GM12872 (cell line): ENCODE measurements at regions not wholly inside any gene's neighbourhood (a gene's known extent, or its start where the extent isn't known, plus 50 kb on each side); places are given as distances from the start of the nearest gene placed in this dataset.

Experiments
- TF ChIP-seq, protein P1 (sequence below): IDR thresholded peaks from 3 replicates; pipeline ENCODE4 v1.5.1; 2011; ENCODE audit warnings: low read depth, mild to moderate bottlenecking, low read length, moderate library complexity; ENCODE audit not compliant: insufficient read depth

DNA sequence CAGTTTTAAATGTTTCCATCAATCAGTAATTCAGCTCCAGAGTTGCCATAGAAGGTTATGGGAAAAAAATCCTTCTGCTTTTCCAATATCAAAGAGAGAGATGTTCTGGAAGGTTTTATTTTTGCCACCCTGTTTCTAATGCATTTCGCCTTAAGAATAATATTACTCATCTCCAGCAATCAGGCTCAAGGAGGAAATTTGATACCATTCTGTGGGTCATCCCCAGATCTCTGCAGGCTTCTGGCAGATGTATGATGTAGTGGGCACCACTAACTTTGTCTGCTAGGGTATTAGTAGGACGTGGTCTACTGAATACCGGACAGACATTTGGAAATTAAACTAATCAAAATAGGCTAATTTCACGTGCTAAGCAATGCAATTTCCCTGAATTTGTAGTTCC, 645.4 kb upstream of the TENM3 start:
- TF ChIP-seq, protein P1, sequence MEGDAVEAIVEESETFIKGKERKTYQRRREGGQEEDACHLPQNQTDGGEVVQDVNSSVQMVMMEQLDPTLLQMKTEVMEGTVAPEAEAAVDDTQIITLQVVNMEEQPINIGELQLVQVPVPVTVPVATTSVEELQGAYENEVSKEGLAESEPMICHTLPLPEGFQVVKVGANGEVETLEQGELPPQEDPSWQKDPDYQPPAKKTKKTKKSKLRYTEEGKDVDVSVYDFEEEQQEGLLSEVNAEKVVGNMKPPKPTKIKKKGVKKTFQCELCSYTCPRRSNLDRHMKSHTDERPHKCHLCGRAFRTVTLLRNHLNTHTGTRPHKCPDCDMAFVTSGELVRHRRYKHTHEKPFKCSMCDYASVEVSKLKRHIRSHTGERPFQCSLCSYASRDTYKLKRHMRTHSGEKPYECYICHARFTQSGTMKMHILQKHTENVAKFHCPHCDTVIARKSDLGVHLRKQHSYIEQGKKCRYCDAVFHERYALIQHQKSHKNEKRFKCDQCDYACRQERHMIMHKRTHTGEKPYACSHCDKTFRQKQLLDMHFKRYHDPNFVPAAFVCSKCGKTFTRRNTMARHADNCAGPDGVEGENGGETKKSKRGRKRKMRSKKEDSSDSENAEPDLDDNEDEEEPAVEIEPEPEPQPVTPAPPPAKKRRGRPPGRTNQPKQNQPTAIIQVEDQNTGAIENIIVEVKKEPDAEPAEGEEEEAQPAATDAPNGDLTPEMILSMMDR: no peak

DNA sequence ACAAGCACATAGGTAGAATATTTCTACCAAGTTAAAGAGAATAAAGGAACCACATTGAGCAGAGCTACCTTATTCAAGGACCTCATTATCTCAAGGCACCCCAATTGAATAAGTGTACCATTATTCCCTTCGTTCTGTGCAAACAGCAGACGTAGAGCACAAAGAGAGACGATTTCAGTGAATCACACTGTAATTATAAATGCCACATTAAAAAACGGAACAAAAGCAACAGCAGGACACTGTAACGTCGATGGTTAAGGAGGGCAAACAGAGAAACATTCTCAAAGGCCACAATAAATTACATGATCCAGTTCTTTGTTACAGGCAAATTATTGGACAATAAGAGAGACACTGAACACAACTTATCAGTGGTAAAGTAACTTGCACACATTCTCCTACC, 644.1 kb upstream of the TENM3 start:
- TF ChIP-seq, protein P1: no peak

DNA sequence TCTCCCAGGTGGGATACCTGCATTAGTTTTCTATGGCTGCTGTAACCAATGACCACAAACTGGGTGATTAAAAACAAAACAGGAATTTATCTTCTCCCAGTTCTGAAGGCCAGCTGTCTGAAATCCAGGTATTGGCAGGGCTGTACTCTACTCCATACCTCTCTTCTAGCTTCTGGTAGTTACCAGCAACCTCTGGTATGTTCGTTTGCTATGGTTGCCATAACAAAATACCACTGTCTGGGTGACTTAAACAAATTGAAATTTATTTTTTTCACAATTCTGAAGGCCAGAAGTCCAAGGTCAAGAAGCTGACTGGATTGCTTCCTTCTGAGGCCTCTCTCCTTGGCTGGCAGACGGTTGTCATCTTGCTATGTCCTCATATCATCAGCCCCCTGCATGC, 642.1 kb upstream of the TENM3 start:
- TF ChIP-seq, protein P1: no peak

DNA sequence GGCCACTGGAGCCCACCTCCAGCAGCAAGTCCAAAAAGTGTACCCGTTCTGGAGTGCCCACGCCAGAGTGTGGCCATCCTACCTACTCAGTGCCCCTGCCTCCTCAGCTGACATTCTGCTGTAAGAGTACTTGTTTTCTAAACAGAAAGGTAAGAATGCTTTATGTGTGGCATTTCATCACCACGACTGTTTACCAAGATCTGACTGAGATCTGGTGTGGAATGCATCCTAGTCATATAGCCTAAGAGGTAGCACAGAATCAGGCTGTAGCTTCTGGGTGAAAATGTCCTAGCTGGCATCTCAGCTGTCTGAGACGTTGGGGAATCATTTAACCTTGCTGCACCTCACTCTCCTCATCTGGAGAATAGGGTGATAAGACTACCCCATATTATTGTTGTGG, 638.7 kb upstream of the TENM3 start:
- TF ChIP-seq, protein P1: no peak

DNA sequence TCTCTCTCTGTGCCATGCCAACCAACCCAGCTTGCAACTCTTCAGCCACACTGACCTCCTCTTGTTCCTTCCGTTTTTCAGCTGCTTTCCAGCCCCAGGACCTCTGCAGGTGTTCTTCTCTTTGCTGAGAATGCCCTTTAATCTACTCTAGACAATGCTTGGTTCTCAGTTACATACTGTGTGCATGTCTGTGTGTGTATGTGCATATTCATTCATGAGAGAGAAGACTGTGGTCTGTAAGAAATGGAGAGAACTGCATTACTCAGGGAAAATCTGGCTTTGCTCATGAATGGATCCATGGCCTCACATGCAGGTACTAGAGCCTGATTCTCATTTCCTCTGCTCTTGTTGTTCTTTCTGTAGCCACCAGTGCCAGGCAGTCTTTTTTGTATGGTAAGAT, 636.9 kb upstream of the TENM3 start:
- TF ChIP-seq, protein P1: no peak

DNA sequence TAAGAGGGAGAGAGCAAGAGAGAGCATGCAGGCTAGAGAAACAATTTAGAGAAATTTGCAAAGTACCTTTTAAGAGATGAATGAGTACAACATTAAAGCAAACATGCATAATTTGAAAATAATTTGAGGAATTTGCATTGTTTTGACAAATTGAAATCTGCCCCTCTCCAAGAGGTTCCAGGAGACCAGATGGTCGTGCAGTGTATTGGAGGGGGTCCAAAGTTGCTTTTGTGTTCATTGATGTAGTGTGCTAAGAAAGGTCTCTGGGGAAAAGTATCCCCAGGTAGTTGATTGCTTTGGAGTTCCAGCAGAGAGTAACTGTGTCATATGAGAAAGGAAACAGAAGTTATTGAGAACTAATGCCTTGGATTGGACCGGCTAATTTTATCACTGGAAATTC, 635.0 kb upstream of the TENM3 start:
- TF ChIP-seq, protein P1: no peak

DNA sequence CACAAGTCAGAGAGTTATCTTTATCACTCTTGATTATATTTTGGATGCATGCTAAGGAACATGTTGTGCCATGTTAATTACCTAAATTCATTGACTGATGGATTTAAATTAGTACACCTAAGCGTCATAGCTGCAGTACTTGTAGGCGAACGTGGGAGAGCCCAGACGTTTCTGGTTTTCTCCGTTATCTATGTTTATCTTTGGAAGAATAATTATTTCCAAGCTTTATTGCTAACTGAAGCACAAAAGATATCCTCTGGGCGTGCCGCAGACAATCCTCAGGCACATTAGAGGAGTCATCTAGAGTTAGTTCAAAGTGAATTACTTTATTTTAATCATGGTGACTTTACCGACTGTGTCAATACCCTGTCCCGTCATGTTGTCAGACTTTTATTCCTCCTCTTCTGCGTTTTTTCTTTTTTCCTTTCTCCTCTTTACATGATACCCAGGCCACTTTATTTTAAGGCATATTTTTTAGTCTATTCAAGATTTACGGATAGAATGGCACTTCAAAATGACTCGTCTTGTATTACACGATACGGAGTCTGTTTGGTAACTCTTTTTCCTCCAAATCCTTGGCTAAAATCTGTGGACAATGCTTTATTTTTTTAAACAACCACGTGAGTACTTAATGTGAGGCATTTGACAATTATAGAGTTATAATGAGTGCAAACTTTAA, 632.0 kb upstream of the TENM3 start:
- TF ChIP-seq, protein P1: no peak
